Stimulated activated CD4-positive, alpha-beta T cell treated with anti-CD3 and anti-CD28 coated beads, Interleukin-12 subunit alpha, Interleukin-12 subunit beta, amount 100 ng/mL, for 48 hours (primary cell): ENCODE measurements at regions not wholly inside any gene's neighbourhood (a gene's known extent, or its start where the extent isn't known, plus 50 kb on each side); places are given as distances from the start of the nearest gene placed in this dataset.

Experiments used
- DNase-seq, 3 donors: peaks; one replicate each; pipeline ENCODE4 v3.0.0-alpha.2; 2020; ENCODE audit warnings: low read depth in 2 of 3, low spot score in 1 of 3

DNA sequence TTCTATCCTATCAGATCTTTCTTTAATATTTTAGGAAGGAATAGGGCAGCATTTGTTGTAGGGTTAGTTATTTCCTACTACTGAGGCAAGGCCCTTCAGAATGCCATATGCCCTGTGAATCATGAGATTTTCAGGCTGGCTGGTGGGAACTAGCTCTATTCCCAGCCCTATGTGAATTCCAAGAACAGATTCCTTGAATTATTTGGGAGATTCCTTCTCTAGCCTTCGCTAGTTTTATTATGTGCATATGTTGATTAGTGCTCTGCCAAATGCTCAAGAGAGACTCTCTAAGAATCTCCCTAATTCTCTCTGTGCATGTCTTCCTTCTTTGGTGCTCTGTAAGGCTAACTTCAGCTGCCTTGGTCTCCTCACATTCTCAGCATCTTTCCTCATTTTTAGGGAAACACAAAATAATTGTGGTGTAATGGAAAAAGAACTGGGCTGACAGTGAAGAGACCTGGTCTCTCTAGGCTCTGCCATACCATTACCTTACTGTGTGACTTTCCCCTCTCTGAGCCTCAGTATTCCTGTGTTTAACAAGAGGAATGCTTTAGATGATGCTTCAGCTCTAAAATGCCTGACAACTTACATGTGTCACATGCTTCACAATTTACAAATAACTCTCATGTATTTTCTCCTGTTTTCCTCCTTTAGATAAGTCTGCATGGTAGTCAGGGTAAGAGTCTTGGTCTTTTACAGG is 79.7 kb downstream of the VMA21 start:
- no peak for DNase-seq

DNA sequence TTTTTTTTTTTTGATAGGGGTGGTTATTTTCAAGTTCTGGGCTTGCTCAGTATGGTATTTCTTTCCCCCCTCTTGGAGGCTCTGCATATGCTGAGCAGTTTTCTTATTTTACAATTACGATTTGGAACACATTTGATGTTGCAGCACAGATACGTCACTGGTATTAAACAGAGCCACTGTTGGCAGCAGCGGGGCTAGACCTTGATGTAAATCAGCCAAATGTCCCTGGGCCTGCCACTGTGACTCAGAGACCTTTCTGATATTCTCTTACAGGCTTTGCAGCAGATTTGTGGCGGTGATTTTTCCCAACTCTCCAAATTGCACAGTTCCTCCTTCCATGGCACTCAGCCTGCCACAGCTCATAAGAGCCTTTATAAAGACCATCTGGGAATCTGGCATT is 81.1 kb downstream of the VMA21 start:
- DNase-seq = no peak

- peak in 2 of 3 donors; percentile 0 to 3 for DNase-seq
These were observed 74.8 kb upstream of the PASD1 start for GRCh38 chrX:151488677-151489076.

DNA sequence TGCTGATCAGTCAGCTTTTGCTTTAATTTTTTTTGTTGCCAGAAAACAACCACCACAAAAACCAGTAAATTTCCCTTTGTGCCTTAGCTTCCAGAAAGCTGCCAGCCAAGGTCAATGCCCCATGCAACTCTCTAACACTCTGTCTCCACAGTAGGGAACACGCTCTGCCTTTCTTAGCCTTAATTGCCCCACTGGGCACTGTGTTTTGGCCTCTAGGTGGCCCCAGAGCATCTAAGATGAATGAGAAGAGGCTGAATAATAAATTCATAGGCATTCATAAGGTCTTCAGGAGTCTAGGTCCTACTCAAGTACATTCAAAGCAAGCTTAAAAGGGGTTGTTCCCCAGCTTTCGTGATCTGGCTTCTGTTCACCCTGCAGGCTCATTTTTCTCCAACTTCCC is 57.7 kb upstream of the PASD1 start:
- peak in 1 of 3 donors; percentile 14 for DNase-seq

GRCh38 chrX:151510203-151510602 is 53.3 kb upstream of the PASD1 start:
- DNase-seq = no peak

GRCh38 chrX:151513472-151513871 is 50.0 kb upstream of the PASD1 start:
- DNase-seq = no peak
